Fibroblast of lung (primary cell): ENCODE measurements at regions not wholly inside any gene's neighbourhood (a gene's known extent, or its start where the extent isn't known, plus 50 kb on each side); places are given as distances from the start of the nearest gene placed in this dataset.

Experiments
- CTCF ChIP-seq, 2 donors: IDR thresholded peaks in 1 of 2; conservative IDR thresholded peaks in 1 of 2; 1 replicate in 1 of 2; 2 replicates in 1 of 2; pipeline ENCODE4 v1.5.1; 2011 to 2012; ENCODE audit warnings: low read length in 2 of 2, control low read depth in 1 of 2, inconsistent platforms in 1 of 2, low read depth in 1 of 2, mild to moderate bottlenecking in 1 of 2
- EZH2 ChIP-seq: IDR thresholded peaks from 2 replicates; pipeline ENCODE4 v1.5.1; 2012; ENCODE audit warnings: low read length, control low read depth, mild to moderate bottlenecking; ENCODE audit errors: missing control alignments

GRCh38 chr20:51906679-51907078 lies 104.4 kb upstream of the SALL4 start:
- no peak for TF ChIP-seq EZH2
- TF ChIP-seq CTCF (conservative IDR thresholded peaks at IDR 0.05 in 1 of 2, IDR thresholded peaks at IDR 0.05 in 1 of 2; ENCODE audit: low read depth in 1 of 2, low read length in 2 of 2): no peak
